H9 (cell line): ENCODE measurements at regions not wholly inside any gene's neighbourhood (a gene's known extent, or its start where the extent isn't known, plus 50 kb on each side); places are given as distances from the start of the nearest gene placed in this dataset.

Source experiments
- DNase-seq: peaks from one replicate; pipeline ENCODE4 v3.0.0-alpha.2; 2017
- H2AFZ ChIP-seq: one replicate; pipeline ENCODE4 v1.6.1; 2013; ENCODE audit warnings: mild to moderate bottlenecking, low read length, control low read depth, moderate library complexity
- H2AK5ac ChIP-seq: 2 replicates; pipeline ENCODE4 v1.6.1; 2013; ENCODE audit warnings: low read length, control low read depth, mixed read lengths; ENCODE audit not compliant: insufficient read length
- H2BK120ac ChIP-seq: one replicate; pipeline ENCODE4 v1.6.1; 2013; ENCODE audit warnings: low read depth, mild to moderate bottlenecking, low read length, control low read depth, inconsistent platforms; ENCODE audit not compliant: poor library complexity, severe bottlenecking
- H2BK12ac ChIP-seq: 2 replicates; pipeline ENCODE4 v1.6.1; 2013; ENCODE audit warnings: low read length, control low read depth, mixed read lengths, low read depth; ENCODE audit not compliant: insufficient read length
- H2BK15ac ChIP-seq: 2 replicates; pipeline ENCODE4 v1.6.1; 2013; ENCODE audit warnings: low read depth, low read length, control low read depth
- H2BK20ac ChIP-seq: one replicate; pipeline ENCODE4 v1.6.1; 2013; ENCODE audit warnings: low read depth, mild to moderate bottlenecking, low read length, control low read depth, inconsistent platforms; ENCODE audit not compliant: poor library complexity, severe bottlenecking
- H2BK5ac ChIP-seq: 2 replicates; pipeline ENCODE4 v1.6.1; 2013; ENCODE audit warnings: low read length, control low read depth, mixed read lengths; ENCODE audit not compliant: insufficient read length
- H3K14ac ChIP-seq: 2 replicates; pipeline ENCODE4 v1.6.1; 2013; ENCODE audit warnings: low read length, control low read depth; ENCODE audit not compliant: insufficient read depth
- H3K18ac ChIP-seq: 2 replicates; pipeline ENCODE4 v1.6.1; 2013; ENCODE audit warnings: low read depth, mild to moderate bottlenecking, mixed read lengths, low read length, control low read depth; ENCODE audit not compliant: insufficient read length
- H3K23ac ChIP-seq: 2 replicates; pipeline ENCODE4 v1.6.1; 2013; ENCODE audit warnings: low read length, control low read depth, mixed read lengths, low read depth; ENCODE audit not compliant: insufficient read length
- H3K23me2 ChIP-seq: 2 replicates; pipeline ENCODE4 v1.6.1; 2013; ENCODE audit warnings: low read depth, mild to moderate bottlenecking, mixed read lengths, low read length, control low read depth; ENCODE audit not compliant: insufficient read length, poor library complexity, severe bottlenecking
- H3K27ac ChIP-seq: 2 replicates; pipeline ENCODE4 v1.5.1; 2013; ENCODE audit warnings: low read length, control low read depth, mixed read lengths, low read depth; ENCODE audit not compliant: insufficient read length
- H3K27me3 ChIP-seq: 2 replicates; pipeline ENCODE4 v1.6.1; 2013; ENCODE audit warnings: low read length, control low read depth, inconsistent platforms; ENCODE audit not compliant: insufficient read depth
- H3K4ac ChIP-seq: 2 replicates; pipeline ENCODE4 v1.6.1; 2013; ENCODE audit warnings: low read depth, mild to moderate bottlenecking, control low read depth, inconsistent platforms, low read length, moderate library complexity
- H3K4me1 ChIP-seq: 2 replicates; pipeline ENCODE4 v1.6.1; 2013; ENCODE audit warnings: low read length, control low read depth, inconsistent platforms; ENCODE audit not compliant: insufficient read depth
- H3K4me2 ChIP-seq: 2 replicates; pipeline ENCODE4 v1.6.1; 2013; ENCODE audit warnings: low read length, control low read depth, mixed read lengths; ENCODE audit not compliant: insufficient read length, insufficient read depth
- H3K56ac ChIP-seq: 2 replicates; pipeline ENCODE4 v1.6.1; 2013; ENCODE audit warnings: low read depth, mild to moderate bottlenecking, mixed read lengths, low read length, control low read depth; ENCODE audit not compliant: insufficient read length
- H3K79me1 ChIP-seq: 2 replicates; pipeline ENCODE4 v1.6.1; 2013; ENCODE audit warnings: low read depth, mild to moderate bottlenecking, moderate library complexity, low read length, control low read depth, inconsistent platforms; ENCODE audit not compliant: insufficient read depth, poor library complexity, severe bottlenecking
- H3K79me2 ChIP-seq: 2 replicates; pipeline ENCODE4 v1.6.1; 2013; ENCODE audit warnings: low read length, control low read depth, inconsistent platforms; ENCODE audit not compliant: insufficient read depth
- H3K9ac ChIP-seq: 2 replicates; pipeline ENCODE4 v1.6.1; 2013; ENCODE audit warnings: low read length, control low read depth, mixed read lengths; ENCODE audit not compliant: insufficient read length; ENCODE audit errors: extremely low read depth
- H3K9me3 ChIP-seq: one replicate; pipeline ENCODE4 v1.6.1; 2013; ENCODE audit warnings: low read depth, low read length, inconsistent platforms; ENCODE audit not compliant: control insufficient read depth
- H3T11ph ChIP-seq: one replicate; pipeline ENCODE4 v1.6.1; 2013; ENCODE audit warnings: mild to moderate bottlenecking, low read length, control low read depth, inconsistent platforms
- H4K20me1 ChIP-seq: one replicate; pipeline ENCODE4 v1.6.1; 2013; ENCODE audit not compliant: control insufficient read depth, insufficient read length, insufficient read depth
- H4K5ac ChIP-seq: 2 replicates; pipeline ENCODE4 v1.6.1; 2013; ENCODE audit warnings: low read depth, mild to moderate bottlenecking, mixed read lengths, low read length, control low read depth; ENCODE audit not compliant: insufficient read length
- H4K8ac ChIP-seq: replicated peaks from 2 replicates; pipeline ENCODE4 v1.6.1; 2013; ENCODE audit warnings: low read length, control low read depth, mixed read lengths, low read depth; ENCODE audit not compliant: insufficient read length
- H4K91ac ChIP-seq: 2 replicates; pipeline ENCODE4 v1.6.1; 2013; ENCODE audit warnings: low read depth, mild to moderate bottlenecking, moderate library complexity, mixed read lengths, low read length, control low read depth; ENCODE audit not compliant: insufficient read length
- H3K27ac Mint-ChIP-seq, 3 experiments: 2 replicates in 2 of 3; 3 replicates in 1 of 3; pipeline ENCODE4 v1.8.0; 2020 to 2021; ENCODE audit warnings: mixed read lengths in 3 of 3, mild to moderate bottlenecking in 1 of 3, moderate library complexity in 1 of 3
- H3K27me3 Mint-ChIP-seq: 2 replicates; pipeline ENCODE4 v1.8.0; 2021; ENCODE audit warnings: low read depth, mild to moderate bottlenecking, moderate library complexity, mixed read lengths
- H3K36me3 Mint-ChIP-seq, 3 experiments: 2 replicates in 2 of 3; 3 replicates in 1 of 3; pipeline ENCODE4 v1.8.0; 2020 to 2021; ENCODE audit warnings: low read depth in 3 of 3, mixed read lengths in 3 of 3; ENCODE audit not compliant: insufficient read depth in 1 of 3
- H3K4me1 Mint-ChIP-seq, 2 experiments: 2 replicates each; pipeline ENCODE4 v1.8.0; 2020; ENCODE audit warnings: mixed read lengths in 2 of 2
- H3K4me3 Mint-ChIP-seq, 2 experiments: 2 replicates in 1 of 2; 3 replicates in 1 of 2; pipeline ENCODE4 v1.8.0; 2020 to 2021; ENCODE audit warnings: mild to moderate bottlenecking in 2 of 2, mixed read lengths in 2 of 2, moderate library complexity in 1 of 2
- H3K9me3 Mint-ChIP-seq, 2 experiments: 2 replicates in 1 of 2; 3 replicates in 1 of 2; pipeline ENCODE4 v1.8.0; 2020; ENCODE audit warnings: mild to moderate bottlenecking in 2 of 2, mixed read lengths in 2 of 2, moderate library complexity in 1 of 2
- CTCF ChIP-seq: fragments of 200-600 bp; sonication (generic); conservative IDR thresholded peaks from 3 replicates; pipeline ENCODE4 v1.8.0; 2021; ENCODE audit warnings: antibody characterized with exemption, mild to moderate bottlenecking

DNA sequence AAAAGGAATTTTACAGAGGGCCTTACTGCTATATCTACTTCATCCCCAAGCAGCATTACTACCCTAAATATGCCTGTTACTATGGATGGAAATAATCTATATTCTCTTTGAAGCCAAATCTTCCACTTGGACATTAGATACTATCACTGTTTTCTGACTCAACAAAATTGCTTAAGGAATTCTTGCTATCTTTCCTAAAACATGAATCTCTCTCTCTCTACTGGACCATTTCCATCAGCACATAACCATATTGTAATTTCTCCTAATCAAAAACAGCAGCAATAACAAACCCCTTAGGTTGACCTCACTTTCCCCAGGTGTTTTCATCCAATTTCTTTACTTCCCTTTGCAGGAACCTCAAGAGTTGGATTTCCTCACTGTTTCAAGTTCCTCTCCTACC lies 67.9 kb upstream of the BLID start:
- Histone ChIP-seq H4K5ac (no peak overlapping the region), H3K4ac (no peak overlapping the region), H3K4me1 (no peaks in the 10 kb centered on the region; the same call in 1 of the 2 replicates), H3K9ac (no peak overlapping the region), H2BK20ac (no peak overlapping the region), H2BK12ac (no peak overlapping the region), H2BK120ac (no peak overlapping the region), H3K79me2 (no peaks in the 10 kb centered on the region), H2BK5ac (no peak overlapping the region), H3K27me3 (no peaks in the 10 kb centered on the region), H3K27ac (no peak overlapping the region), H2AFZ (no peak overlapping the region), H2AK5ac (no peak overlapping the region), H3K56ac (no peak overlapping the region), H3K4me2 (no peak overlapping the region), H3K23ac (no peak overlapping the region), H3K9me3 (no peaks in the 10 kb centered on the region), H3K23me2 (no peaks in the 10 kb centered on the region), H4K8ac (no peak overlapping the region), H2BK15ac (no peak overlapping the region), H3K79me1 (no peaks in the 10 kb centered on the region), H3K14ac (no peak overlapping the region), H4K20me1 (no peaks in the 10 kb centered on the region), H3K18ac (no peak overlapping the region), H3T11ph (no peak overlapping the region), H4K91ac (no peak overlapping the region)
- Mint-ChIP-seq H3K4me1 (peaks cover 11 to 12% of the 10 kb centered on the region in 2 experiments), H3K9me3 (no peaks in the 10 kb centered on the region), H3K27me3 (no peaks in the 10 kb centered on the region; the same call in 1 of the 2 replicates), H3K36me3 (no peaks in the 10 kb centered on the region), H3K4me3 (no peak overlapping the region), H3K27ac (no peak overlapping the region)
- DNase-seq, result no peak
- no peak for TF ChIP-seq CTCF
